ENCODE measurements at regions not wholly inside any gene's neighbourhood (a gene's known extent, or its start where the extent isn't known, plus 50 kb on each side); places are given as distances from the start of the nearest gene placed in this dataset.
"Not testable (repeated sequence)": the region's sequence is repeated elsewhere in the genome, so short reads cannot be mapped to it uniquely, and the experiment has no call there.

GRCh38 chr9:119884438-119884837, 515.2 kb upstream of the BRINP1 start:
- no peak for DNase-seq

DNA sequence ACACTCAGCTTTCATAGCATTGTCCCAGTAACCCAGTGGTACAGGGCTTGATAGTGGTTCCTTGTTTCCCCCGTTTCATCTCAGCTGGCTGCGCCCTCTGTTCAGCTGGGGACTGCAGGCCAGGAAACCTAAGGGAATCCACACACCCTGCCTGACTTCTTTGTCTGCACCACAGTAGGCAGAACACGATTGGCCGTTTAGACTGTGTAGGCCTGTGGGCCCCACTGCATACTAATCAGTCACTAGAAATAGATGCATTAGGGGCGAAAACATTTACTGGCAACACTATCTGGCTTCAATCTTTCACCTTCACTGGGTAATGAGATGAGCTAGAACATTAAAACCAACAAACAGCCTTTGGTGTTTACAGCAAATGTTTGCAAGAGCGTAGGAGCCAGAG, 512.7 kb upstream of the BRINP1 start:
- DNase-seq, result no peak

GRCh38 chr9:119880361-119880760, 511.1 kb upstream of the BRINP1 start:
- no peak for DNase-seq

- DNase-seq, result no peak
Measured at GRCh38 chr9:119877306-119877705, 508.1 kb upstream of the BRINP1 start.

DNA sequence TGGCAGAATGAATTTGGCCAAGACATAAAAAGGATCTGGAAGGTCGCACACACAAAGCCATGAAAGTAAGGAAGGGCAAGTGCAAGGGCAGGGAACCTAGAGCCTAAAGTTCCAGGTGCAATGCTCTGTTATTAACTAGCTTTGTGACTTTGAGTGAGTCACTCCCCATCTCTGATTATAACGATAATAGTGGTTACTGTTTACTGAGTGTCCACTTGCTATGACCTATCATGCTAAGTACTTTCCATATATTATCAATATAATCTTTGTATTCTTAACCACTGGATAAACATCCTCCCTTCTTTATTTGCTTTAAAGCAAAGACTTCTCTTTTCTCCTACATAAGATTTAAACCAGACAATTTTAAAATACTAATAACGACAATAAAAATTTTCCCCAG, 504.6 kb upstream of the BRINP1 start:
- DNase-seq, result no peak

GRCh38 chr9:119870251-119870650, 501.0 kb upstream of the BRINP1 start:
- not testable (repeated sequence) for DNase-seq

- DNase-seq, result no peak
Measured at GRCh38 chr9:119868694-119869093, 499.5 kb upstream of the BRINP1 start.

GRCh38 chr9:119861842-119862241, 492.6 kb upstream of the BRINP1 start:
- no peak for DNase-seq

DNA sequence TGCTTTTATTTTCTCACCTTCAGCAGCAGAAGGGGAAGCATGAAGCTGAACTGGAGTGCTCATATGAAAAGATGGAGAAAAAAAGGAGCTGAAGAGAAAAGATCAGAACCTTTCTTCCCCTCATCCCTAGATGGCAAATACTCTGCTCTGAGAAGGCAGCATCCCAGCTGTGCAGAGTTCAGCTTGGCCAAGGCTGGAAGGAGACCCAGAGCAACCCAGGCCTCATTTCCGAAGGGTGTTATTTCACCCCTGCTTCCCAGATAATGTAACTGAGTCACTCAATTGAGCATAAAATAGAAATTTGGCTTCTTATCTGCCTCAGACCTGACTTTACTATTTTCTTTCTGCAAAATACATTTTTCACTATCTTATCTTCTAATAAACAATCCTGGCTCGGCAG, 489.9 kb upstream of the BRINP1 start:
- no peak for DNase-seq

GRCh38 chr9:119853126-119853525, 483.9 kb upstream of the BRINP1 start:
- no peak for DNase-seq

DNA sequence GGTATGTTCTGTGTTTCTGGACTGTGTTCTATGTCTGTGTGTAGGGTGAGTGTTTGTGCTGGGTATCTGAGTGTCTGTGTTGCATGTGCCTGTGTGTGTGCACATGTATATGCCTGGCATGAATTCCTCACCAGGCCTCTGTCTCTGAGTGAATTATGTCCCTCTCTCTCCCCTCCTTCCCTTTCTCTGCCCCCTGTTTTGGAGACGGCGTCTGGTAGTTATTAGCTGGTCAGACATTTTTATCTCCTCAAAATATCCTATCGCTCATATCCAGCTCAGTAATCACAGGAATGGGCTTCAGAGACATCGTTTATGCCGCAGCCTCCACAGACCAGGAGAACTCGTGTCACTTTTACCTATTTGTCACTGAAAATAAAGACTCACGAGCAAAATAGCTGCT, 483.2 kb upstream of the BRINP1 start:
- no peak for DNase-seq

DNA sequence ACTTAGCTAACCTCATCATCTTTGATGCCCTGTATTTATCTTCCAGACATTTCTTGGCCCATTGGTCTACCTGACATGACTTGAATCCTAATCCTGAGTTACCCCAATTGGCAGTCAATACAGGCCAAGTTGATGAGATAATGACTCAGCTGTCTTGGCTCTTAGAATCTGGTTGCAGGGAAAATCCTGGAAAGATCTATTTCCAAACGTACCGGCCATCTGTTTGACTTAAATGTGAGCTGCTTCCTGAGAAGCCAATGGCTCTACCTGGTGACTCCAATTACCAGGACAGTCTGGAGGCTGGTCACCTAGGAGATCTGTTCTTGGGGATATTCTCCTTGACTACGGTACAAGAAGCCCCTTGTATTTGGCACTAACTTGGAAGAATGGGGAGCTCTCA, 475.2 kb upstream of the BRINP1 start:
- DNase-seq, result no peak

DNA sequence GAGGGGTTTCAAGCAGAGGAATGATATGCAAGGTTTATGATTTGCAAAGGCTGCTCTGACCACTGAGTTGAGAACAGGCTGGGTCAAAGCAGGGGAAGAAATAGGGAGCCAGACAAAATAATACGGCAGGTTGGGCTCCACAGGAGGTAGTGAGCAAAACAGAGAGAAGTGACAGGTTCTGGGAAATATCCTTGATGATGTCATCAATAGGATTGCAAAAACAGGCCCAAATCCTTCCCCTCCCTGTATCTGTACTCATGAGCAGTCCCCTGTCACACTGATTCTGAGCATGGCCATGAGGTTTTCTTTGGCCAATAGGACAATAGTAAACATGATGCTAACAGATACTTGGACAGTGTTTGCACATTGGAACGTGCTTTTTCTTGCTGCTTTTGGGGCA, 471.8 kb upstream of the BRINP1 start:
- DNase-seq, result no peak

DNA sequence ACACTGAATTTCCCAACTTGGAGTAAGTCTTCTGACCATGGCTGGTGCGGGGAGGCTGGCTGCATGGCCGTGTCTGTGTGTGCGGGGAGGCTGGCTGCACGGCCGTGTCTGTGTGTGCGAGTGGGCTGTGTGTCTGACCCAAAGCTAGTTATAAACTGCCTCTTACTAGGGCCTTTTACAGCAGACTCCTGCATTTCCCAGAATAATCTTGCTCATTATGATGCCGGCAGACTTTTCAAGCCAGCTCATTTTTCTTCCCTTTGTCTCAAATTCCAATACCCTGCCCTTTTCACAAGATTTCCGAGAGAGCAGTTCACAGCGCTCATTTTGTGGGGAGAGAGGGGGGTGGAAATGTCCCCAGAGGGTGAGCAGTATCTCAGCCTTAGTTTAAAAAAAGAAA, 470.7 kb upstream of the BRINP1 start:
- no peak for DNase-seq

- DNase-seq, result no peak
Measured at GRCh38 chr9:119838210-119838609, 469.0 kb upstream of the BRINP1 start.

- no peak for DNase-seq
Measured at GRCh38 chr9:119836036-119836435, 466.8 kb upstream of the BRINP1 start.

DNA sequence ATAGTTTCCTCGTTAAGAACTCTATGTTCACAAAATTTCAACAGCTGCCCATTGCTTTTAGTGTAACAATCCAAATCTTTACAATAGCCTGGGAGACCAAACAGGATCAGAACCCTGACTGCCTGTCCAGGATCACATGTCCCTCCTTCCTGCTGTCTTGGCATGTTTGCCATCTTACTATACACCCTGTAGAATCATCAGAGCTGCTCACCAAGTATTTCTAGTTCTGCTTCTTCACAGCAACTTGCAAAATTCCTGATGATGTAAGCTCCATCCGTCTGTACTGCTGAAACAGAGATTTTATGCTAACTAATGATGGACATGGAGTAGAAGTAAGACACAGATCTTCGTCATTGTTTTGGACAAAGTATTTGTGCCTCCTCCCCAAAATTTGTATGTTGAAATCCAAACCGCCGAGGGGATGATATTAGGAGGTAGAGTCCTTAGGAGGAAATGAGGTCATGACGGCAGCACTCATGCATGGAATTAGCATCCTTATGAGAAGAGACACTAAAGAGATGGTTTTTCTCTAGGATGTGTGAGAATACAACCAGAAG, 464.9 kb upstream of the BRINP1 start:
- DNase-seq, result no peak

GRCh38 chr9:119831309-119831708, 462.1 kb upstream of the BRINP1 start:
- DNase-seq, result no peak

- DNase-seq, result no peak
Measured at GRCh38 chr9:119829748-119830147, 460.5 kb upstream of the BRINP1 start.

- DNase-seq, result no peak
Measured at GRCh38 chr9:119829186-119829585, 460.0 kb upstream of the BRINP1 start.

DNA sequence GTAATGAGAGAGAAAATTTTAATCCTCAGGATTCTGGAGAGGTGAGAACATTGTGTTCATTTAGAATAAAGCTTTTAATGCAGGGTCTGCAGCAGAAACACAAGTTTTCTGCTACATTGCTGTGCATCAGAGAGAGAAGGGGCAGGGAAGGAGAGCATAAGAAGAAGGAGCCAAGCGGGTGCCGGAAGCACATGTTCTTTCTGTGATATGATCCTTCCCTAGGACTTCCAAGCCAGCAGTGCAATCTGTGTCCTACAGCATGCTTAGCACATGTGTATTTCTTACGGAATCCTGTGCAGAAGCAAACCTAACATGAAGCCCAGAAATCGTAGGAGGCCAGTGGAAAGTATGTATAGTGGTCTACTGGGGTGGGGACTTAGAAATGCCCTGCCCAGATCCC, 458.3 kb upstream of the BRINP1 start:
- no peak for DNase-seq

GRCh38 chr9:119827126-119827525, 457.9 kb upstream of the BRINP1 start:
- DNase-seq, result no peak

DNA sequence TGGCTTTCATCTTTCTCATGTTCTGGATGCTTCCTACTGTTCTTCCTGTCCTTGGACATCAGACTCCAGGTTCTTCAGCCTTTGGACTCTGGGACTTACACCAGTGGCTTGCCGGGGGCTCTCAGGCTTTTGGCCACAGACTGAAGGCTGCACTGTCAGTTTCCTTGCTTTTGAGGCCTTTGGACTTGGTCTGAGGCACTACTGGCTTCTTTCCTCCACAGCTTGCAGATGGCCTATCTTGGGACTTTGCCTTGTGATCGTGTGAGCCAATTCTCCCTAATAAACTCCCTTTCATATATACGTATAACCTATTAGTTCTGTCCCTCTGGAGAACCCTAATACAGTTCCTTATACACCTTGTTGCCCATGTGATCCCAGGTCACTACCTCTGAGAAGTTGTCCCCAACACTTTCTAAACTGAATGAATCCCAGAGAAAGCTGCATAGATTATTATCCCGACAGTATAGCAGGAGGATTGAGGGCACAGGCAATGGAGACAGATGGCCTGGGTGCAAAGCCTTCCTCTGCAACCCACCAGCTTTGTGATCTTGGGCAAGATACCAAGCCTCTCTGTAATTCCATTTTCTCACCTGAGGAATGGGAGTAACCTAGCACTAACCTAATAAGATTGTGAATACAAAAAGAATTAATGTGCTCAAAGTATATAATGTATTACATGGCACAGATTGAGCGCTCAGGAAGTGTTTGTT, 449.6 kb upstream of the BRINP1 start:
- DNase-seq, result no peak

- no peak for DNase-seq
Measured at GRCh38 chr9:119810645-119811429, 441.6 kb upstream of the BRINP1 start.
